ENCODE measurements at regions not wholly inside any gene's neighbourhood (a gene's known extent, or its start where the extent isn't known, plus 50 kb on each side); places are given as distances from the start of the nearest gene placed in this dataset.
"Not testable (repeated sequence)": the region's sequence is repeated elsewhere in the genome, so short reads cannot be mapped to it uniquely, and the experiment has no call there.

DNA sequence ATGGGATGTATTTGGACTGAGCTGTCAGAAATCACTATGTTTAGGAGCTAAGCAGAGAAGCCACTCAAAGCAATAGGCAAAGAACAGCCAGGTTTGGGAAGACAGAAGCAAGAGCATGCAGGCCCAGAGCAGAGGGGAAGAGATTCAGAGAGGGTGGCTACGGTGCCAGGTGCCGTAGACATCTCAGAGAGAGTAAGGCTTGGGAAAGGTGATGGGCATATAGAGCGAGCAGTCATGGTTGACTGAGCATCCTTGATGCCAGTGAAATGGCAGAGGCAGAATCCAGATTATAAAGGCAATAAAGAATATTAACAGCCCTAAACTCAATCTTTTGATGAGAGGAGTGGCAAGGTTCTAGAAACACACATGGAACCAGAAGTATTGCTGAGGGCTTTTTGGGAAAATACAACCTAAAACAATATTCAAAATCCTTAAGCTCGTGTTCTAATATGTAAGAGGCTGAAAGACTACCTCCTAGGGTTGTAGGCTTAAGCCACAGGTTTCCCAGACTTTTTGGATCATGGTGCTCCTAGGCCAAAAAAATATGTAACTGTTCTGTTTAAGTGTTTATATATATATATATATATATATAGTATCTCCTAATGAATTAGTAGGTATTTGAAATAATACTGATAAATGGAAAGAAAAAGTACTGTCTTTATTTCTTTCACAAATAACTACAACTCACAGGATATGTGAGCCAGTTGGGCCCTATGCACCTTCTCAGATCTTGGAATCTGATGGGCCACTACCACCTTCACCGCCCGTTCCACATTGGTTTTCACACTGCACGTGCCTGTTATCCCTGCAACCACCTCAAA is 113.3 kb downstream of the MYCN start:
- TF ChIP-seq, protein P1, sequence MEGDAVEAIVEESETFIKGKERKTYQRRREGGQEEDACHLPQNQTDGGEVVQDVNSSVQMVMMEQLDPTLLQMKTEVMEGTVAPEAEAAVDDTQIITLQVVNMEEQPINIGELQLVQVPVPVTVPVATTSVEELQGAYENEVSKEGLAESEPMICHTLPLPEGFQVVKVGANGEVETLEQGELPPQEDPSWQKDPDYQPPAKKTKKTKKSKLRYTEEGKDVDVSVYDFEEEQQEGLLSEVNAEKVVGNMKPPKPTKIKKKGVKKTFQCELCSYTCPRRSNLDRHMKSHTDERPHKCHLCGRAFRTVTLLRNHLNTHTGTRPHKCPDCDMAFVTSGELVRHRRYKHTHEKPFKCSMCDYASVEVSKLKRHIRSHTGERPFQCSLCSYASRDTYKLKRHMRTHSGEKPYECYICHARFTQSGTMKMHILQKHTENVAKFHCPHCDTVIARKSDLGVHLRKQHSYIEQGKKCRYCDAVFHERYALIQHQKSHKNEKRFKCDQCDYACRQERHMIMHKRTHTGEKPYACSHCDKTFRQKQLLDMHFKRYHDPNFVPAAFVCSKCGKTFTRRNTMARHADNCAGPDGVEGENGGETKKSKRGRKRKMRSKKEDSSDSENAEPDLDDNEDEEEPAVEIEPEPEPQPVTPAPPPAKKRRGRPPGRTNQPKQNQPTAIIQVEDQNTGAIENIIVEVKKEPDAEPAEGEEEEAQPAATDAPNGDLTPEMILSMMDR (IDR thresholded peaks at IDR 0.05; ENCODE audit: control insufficient read depth, extremely low read depth, insufficient read depth): no peak
- DNase-seq (ENCODE audit: low read depth): no peak
- no peak overlapping the region for H3K4me3 ChIP-seq (ENCODE audit: low read depth, low read length)

DNA sequence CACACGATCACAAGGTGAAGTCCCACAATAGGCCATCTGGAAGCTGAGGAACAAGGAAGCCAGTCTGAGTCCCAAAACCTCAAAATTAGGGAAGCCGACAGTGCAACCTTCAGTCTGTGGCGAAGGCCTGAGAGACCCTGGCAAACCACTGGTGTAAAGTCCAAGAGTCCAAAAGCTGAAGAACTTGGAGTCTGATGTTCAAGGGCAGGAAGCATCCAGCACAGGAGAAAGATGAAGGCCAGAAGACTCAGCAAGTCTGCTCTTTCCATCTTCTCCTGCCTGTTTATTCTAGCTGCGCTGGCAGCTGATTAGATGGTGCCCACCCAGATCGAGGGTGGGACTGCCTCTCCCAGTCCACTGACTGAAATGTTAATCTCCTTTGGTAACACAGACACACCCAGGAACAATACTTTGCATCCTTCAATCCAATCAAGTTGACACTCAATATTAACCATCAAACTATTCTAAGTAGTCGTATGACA is 112.3 kb downstream of the MYCN start:
- DNase-seq (ENCODE audit: low read depth); H3K4me3 ChIP-seq (ENCODE audit: low read depth, low read length): not testable (repeated sequence)

DNA sequence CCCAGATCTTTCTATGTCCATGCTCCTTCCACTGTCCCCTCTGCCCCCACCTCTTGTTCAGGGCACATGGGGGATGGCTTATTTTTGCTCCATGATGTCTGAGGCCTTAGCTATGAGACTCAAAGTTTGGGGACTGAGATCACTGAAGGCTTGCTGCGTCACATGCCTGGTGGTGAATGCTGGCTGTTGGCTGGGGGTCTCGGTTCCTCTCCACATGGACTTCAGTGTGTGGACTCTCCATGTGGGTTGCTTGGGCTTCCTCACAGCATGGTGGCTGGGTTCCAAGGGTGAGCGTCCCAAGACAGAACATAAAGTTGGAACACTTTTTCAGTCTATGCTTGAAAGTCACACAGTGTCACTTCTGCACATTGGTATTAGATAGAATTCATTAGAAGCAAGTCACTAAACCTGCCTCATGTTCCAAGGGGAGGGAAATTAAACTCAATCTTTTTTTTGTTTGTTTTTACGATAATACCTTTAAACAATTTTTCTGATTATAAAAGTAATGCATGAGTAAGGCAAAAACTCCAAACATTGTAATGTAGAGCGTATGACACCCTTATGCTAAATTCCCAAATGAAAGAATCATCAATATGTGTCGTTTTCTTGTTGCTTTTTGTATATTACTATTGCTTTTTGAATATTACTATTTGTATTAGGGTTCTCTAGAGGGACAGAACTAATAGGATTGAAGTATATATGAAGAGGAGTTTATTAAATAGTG is 111.7 kb downstream of the MYCN start:
- DNase-seq (ENCODE audit: low read depth): no peak
- H3K4me3 ChIP-seq (ENCODE audit: low read depth, low read length): no peak overlapping the region
- TF ChIP-seq, protein P1 (IDR thresholded peaks at IDR 0.05; ENCODE audit: control insufficient read depth, extremely low read depth, insufficient read depth): no peak

DNA sequence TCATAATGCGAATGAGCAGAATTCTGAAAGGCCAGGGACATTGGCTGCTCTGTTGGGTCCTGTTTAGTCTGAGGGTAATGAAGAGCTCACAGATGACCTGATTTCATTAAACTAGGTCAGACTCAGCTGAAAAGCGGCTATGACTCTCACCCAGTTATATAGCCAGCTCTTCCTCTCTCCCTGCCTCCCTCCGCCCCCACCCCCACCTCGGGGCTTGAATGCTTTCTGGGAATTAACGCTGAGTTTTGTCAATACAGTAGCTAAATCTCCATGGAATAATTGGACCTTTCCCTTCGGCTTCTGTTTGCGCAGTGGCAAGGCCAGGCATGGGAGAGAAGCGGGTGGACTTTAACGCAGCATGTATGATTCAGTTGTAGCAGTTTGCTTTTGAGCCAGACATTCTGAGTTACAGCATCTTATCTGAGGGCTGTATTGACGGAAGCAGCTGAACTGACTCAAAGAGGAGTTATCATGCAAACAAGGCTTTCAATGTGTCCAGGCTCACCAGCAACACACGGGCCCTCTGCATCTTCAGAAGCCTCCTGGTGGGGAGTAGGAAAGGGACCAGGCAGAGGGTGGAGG is 110.6 kb downstream of the MYCN start:
- DNase-seq (ENCODE audit: low read depth): no peak
- TF ChIP-seq, protein P1 (IDR thresholded peaks at IDR 0.05; ENCODE audit: control insufficient read depth, extremely low read depth, insufficient read depth): no peak
- H3K4me3 ChIP-seq (ENCODE audit: low read depth, low read length): no peak overlapping the region

DNA sequence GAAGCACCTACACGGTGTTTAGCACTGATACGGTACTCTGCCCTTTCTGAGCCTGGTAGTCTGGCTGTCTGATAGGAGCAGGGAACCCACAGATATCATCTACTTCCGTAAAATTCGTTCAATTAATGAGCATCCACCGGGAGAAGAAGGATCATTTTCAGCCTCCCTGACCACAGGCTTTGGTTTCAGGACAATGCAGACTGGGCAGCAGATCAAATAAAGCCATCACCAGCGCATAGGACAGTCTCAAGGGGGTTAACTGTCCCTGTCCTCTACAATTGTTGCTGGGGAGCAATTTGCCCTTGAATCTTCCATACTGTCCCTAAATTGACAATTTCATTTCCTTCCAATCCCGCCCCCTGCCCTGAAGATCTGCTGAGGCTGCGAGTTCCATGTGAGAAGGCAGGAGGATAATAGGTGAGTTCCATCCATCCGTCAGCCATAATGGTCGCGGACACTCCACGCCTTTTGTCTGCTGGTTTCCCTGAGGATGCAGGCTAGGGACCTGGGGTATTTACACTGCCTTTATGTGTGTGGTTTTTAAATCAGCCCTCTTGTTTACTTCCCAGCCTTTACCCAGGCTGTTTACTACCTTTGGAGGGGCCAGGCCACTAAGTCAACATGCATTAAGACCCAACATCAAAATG is 110.0 kb downstream of the MYCN start:
- no peak overlapping the region for H3K4me3 ChIP-seq (ENCODE audit: low read depth, low read length)
- DNase-seq (ENCODE audit: low read depth): no peak
- TF ChIP-seq, protein P1 (IDR thresholded peaks at IDR 0.05; ENCODE audit: control insufficient read depth, extremely low read depth, insufficient read depth): no peak

GRCh38 chr2:16049406-16049805 is 109.1 kb downstream of the MYCN start:
- DNase-seq (ENCODE audit: low read depth): no peak
- TF ChIP-seq, protein P1 (IDR thresholded peaks at IDR 0.05; ENCODE audit: control insufficient read depth, extremely low read depth, insufficient read depth): no peak
- H3K4me3 ChIP-seq (ENCODE audit: low read depth, low read length): no peak overlapping the region

DNA sequence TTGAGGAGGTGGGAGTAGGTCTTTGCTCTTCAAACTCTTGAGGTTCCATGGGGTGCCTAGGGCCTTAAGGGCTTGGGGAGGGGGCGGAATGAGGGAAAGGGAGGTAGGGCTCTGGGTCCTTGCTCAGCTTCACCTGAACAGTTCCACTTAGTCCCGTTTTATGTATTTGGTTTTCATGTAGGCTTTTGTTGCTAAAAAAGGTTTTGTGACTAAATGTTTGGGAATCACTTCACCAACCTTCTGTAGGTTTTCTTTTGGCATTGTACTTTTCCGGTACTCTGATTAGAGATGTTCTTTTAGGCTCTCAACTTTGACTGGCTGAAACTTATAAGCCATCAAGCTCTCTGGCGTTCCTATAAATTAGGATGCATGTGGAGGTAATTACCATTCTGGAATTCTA is 108.1 kb downstream of the MYCN start:
- no peak for DNase-seq (ENCODE audit: low read depth)
- TF ChIP-seq, protein P1 (IDR thresholded peaks at IDR 0.05; ENCODE audit: control insufficient read depth, extremely low read depth, insufficient read depth): no peak
- no peak overlapping the region for H3K4me3 ChIP-seq (ENCODE audit: low read depth, low read length)

All from LNCaP clone FGC (cell line).